GM03348 (cell line): ENCODE measurements at regions not wholly inside any gene's neighbourhood (a gene's known extent, or its start where the extent isn't known, plus 50 kb on each side); places are given as distances from the start of the nearest gene placed in this dataset.
"Not testable (repeated sequence)": the region's sequence is repeated elsewhere in the genome, so short reads cannot be mapped to it uniquely, and the experiment has no call there.

Experiments
- DNase-seq: peaks from one replicate; pipeline ENCODE4 v3.0.0; 2012; ENCODE audit warnings: low spot score

DNA sequence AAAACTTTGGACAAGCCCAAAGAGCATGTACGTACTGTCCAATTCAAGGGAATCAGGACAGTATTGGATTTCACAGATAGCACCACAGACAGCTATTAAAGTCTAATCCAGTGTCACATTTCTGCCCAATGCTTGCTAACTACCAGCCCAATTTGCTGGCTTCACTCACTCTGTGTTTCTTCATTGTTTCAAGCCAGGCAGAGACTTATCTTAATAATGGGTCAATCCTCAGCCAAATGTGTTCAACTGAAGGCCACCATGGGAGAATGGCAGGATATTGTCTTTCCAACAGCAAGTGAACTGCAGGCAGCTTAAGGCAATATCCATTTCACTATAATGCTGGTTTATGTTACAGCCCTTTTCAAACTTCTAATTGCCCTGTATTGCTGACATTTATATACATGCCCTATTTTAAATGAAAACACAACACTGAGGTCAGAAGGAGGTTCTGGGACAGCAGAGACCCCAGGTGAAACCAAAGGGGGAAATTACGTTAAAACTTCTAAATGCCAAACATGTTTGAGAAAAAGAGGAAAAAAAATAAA, 142.1 kb upstream of the RSPO3 start:
- DNase-seq = no peak

DNA sequence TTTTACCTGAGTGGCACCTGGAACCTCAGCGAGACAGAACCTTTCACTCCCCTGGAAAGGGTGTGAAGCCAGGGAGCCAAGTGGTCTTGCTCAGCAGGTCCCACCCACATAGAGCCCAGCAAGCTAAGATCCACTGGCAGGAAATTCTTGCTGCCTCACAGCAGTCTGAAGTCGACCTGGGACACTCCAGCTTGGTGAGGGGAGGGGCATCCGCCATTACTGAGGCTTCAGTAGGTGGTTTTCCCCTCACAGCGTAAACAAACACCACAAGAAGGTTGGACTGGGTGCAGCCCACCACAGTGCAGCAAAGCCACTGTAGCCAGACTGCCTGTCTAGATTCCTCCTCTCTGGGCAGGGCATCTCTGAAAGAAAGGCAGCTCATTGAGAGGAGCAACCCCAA, 134.7 kb upstream of the RSPO3 start:
- DNase-seq = no peak

DNA sequence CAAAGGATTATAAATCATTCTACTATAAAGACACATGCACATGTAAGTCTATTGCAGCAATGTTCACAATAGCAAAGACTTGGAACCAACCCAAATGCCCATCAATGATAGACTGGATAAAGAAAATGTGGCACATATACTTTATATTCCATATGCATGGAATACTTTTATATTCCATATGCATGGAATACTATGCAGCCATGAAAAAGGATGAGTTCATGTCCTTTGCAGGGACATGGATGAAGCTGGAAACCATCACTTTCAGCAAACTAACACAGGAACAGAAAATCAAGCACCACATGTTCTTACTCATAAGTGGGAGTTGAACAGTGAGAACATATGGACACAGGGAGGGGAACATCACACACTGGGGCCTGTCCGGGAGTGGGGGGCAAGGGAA, 130.3 kb upstream of the RSPO3 start:
- DNase-seq = not testable (repeated sequence)

DNA sequence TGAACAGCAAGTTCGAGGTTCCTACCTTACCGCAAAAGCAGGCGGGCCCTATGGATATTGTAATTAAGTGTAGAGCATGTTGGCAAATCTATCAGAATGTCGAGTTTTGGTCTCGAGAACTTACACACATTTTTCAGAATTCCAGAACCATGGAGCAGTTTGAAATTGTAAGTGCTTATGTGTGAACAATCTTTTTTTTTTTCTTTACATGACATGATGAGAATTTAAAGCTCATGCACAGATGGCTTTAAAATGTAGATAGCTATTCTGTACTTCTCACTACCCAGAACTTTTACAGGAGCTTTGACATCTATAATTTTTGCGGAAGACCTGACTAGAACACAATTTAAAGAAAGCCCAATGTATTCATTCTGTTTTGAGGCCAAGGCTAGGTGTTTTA, 117.8 kb upstream of the RSPO3 start:
- DNase-seq = no peak

DNA sequence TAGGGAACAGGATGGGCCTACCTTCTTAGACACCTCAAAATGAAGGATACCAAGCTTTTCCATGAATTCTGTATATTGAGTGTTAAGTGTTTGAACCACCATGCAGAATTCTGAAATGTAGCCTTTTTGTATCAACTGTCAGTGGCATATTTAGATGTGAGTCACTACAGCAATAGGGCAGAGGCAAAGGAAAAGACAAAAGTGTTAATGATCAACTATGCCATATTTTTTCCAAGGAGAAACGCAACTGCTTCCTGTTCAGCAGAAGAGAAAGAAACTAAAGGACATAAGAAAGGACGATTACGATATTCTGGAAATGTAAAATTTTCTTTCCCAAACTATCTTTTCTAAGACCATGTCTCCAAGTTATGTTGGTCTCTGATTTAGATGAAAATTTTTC, 104.6 kb upstream of the RSPO3 start:
- no peak for DNase-seq

DNA sequence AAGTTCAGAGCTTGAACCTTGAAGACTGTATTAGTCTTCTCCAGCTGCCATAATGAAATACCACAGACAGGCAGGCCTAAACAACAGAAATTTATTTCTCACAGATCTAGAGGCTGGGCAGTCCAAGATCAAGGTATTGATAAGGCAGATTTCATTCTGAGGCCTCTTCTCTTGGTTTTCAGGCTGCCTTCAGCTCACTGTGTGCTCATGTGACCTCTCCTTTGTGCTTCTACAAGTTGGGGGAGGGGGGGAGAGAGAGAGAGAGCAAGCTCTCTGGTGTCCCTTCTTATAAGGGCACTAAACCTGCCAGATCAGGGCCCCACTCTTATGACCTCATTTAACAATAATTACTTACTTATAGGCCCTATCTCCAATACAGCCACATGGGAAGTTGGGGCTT, 102.6 kb upstream of the RSPO3 start:
- DNase-seq = no peak

DNA sequence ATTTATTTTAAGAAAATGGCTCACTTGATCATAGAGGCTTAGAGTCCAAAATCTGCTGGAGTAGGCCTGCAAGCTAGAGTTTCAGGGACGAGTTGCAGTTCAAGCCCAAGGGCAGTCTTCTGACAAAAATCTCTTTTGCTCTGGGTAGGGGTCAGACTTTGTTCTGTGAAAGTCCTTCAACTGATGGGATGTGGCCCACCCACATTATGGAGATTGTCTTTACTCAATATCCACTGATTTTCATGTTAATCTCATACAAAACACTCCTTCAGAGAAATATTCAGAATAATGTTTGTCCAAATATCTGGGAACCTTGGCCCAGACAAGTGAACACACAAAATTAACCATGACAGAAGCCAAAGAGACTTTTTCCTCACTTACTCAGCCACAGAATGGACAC, 98.6 kb upstream of the RSPO3 start:
- no peak for DNase-seq

DNA sequence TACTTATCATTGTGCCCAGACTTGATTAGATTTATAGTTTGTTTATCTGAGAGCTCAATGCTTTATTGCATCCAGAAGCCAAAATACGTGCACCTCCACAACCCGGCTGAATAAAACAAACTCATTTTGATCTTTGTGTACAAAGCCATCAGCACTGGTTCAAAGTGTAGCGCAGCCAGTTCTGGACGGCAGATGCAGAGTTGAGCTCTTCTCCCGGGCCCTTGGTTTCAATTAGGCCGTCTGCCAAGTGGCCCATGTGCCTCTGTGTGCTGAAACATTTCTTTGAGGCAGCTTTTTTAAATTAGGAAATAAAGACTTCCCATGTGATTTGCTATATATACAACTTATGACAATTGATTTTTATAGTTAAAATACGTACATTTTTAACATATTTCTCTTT, 96.2 kb upstream of the RSPO3 start:
- peak; percentile 51 for DNase-seq

DNA sequence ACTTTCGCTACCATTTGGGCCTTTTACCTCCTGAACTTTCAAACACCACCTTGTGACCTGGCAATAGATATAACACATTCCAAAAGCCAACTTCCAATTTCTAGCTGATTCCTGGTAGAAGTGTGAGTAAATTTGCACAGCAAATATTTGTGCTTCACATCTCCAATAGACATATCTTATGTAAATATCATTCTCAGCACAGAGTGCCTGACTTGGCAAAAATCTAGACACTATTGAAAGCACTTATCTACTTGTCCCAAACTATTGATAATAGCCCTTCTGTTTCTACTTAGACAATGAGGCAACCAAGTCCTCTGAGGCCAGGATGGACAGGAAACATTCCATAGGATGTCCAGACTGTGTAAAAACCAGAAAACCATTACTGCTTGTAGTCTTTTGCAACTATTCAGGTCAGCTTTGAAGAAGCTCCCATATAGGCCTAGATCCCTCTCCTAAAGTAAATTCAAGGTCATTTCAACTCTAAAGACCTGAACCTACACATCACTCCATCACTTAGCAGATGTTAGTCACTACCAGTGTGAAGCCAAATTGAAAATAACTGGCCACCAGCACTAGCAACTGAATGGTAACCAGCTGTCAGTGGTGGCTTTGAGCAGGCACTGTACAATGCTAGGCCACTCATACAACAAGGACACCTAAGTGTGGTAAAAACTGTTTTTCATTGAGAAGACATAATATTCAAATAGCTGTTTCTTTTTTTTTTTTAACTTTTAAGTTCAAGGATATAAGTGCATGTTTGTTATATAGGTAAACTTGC, 95.3 kb upstream of the RSPO3 start:
- DNase-seq = no peak

DNA sequence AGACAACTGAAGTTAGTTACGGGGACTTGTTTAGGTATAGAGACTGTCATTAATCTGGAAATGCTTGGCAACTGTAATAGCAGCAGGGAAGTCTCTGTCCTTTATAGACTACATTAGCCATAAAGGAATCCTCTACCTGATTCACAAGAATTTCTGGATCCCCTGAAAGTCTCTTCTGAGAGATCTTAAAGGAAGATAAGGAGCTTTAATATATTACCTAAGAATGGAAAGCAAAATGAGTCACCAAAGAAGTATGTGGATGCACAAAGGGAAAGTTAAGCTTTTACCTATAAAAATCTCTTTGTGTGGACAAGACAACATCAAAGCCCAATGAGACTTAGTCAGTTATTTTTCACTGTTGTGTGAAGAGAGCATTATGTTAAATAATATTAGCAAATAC, 92.2 kb upstream of the RSPO3 start:
- no peak for DNase-seq

DNA sequence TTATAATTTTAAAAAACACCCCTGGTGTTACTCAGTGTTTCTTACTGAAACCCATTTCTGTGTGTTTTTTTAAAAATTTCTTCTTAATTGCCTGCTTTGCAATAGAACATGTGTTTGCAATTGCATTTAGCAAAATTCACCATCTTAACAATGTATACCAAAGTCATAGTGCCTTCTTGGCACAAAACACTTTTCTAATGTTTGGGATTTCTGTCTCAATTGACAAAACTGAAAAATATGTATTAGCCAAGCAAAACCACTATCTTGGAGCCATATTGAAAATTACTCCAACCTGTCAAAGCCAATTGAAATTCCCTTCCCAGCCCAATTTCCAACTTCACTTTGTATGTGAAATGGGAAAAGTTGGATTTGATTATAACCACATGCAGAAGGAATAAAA, 88.4 kb upstream of the RSPO3 start:
- no peak for DNase-seq

DNA sequence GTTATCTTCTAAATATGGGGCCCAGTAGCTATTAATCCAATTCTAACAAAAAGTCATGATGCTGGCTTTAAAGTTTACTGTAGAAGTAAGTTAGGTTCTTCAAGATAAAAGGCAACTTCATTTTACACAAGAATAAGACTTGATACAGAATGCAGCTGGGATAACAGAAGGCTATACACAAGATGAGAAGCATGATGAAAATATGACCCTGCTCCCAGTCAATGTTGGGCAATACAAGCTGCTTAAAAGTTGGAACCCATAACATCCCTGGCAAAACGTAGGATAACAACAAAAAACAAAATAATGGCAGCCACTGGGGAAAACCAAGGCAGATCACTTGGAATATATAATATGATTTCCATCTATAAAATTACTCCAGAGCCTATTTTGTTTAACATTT, 87.6 kb upstream of the RSPO3 start:
- DNase-seq = no peak

DNA sequence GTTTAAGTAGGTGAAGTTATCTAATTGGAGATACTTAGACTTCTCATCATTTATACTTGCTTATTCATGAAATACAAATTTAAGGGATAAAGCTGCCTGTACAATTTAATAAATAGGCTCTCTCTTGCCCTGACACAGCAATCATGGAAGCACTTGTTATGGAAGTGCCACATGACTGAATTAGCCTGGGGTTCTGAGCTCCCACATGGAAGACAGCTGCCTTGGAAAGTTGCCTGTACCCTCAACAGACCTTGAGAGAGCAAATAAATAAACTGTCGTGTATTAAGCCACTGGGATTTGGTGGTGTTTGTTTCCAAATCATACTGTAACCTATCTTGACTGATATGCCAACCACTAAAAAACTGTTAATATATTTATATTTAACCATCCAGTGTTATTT, 87.0 kb upstream of the RSPO3 start:
- DNase-seq = no peak

DNA sequence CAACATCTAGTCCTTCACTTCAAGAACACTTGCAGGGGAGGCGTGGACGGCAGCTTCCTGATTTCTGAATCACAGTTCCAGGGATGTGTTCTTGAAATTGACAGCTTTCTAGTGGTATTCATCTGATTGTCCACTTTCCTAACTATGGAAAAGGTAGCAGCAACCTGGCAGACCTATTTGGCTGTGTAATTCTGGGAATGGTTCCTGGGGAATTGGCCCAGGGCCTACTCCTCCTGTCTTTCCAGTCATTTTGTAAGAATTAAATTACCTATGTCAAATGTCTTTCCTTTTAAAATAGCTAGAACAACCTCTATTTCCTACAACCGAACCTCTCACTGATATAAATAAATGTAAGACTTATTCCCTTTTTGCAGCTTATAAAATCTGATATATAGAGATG, 85.5 kb upstream of the RSPO3 start:
- no peak for DNase-seq

DNA sequence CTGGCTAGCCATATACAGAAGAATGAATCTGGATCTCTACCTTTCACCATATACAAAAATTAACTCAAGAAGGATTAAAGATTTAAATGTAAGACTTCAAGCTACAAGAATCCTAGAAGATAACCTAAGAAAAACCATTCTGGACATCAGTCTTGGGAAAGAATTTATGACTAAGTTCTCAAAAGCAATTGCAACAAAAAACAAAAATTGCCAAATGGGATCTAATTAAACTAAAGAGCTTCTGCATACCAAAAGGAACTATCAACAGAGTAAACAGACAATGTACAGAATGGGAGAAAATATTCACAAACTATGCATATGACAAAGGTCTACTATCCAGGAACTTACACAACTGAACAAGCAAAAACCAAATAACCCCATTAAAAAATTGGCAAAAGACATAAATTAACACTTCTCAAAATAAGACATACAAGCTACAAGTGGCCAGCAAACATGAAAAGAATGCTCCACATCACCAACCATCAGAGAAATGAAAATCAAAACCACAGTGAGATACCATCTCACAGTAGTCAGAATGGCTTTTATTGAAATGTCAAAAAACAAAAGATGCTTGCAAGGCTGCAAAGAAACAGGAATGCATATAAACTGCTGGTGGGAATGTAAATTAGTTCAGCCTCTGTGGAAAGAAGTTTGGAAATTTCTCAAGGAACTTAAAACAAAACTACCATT, 66.8 kb upstream of the RSPO3 start:
- peak; percentile 20 for DNase-seq

DNA sequence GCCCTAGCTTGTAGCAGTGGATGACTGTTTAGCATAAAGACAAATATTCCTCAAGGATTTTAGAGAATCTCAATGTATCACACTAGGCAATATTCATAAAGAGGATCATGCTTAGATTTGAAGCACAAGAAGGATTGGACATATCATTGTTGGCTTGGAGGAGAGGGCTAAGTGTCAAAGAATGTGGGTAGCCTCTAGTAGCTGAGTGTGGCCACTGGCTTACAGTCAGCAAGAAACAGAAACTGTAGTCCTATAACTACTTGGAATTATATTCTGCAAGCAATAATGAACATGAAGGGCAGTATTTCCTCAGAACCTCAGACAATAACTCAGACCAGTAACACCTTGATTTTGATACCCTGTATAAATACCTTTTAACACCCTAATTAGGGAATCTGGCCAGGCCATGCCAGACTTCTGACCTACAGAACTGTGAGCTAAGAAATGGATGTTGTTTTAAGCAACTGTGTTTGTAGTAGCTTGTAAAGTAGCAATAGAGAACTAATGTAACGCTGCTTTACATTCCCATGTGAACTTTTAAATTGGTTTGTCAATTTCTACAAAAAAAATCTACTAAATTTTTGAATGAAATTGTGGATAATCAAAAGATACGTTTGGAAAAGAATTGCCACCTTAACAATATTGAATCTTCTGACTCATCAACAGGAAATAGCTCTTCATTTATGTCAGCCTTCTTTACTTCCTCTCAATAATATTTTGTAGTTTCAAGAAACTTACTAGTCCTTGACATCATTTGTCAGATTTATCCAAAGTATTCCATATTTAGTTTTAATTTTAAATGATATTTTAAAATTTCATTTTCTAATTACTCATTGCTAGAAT, 65.2 kb upstream of the RSPO3 start:
- DNase-seq = peak; percentile 13

DNA sequence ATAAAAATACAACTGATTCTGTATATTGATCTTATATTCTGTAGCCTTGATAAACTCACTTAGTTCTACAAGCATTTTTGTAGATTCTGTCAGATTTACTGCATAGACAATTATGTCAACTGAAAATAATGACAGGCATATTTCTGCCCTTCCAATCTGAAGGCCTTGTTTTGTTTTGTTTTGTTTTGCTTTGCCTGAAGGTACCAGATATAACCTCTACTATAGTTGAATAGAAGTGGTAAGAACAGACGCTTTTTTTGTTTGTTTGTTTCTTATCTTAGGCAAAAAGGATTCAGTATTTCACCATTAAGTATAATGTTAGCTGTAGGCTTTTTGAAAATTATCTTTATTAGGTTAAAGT, 64.6 kb upstream of the RSPO3 start:
- no peak for DNase-seq

DNA sequence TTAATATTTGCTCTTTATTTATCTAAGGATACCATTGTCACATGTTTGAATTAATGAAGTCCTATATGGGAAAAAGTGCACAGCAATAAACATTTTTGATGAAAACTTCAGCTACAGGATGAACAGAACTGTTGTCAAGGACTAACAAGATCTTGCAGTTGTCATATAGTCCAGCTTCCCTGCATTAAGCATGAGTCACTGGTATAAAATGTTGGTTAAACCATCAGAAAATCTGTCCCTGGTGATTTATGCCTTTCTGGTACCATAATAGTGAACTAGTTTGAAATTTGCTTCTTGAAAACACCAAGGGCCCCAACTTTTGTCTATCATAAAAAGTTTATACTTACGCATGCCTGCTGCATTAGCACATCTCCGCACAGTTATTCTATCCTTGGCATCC, 60.4 kb upstream of the RSPO3 start:
- DNase-seq = no peak

DNA sequence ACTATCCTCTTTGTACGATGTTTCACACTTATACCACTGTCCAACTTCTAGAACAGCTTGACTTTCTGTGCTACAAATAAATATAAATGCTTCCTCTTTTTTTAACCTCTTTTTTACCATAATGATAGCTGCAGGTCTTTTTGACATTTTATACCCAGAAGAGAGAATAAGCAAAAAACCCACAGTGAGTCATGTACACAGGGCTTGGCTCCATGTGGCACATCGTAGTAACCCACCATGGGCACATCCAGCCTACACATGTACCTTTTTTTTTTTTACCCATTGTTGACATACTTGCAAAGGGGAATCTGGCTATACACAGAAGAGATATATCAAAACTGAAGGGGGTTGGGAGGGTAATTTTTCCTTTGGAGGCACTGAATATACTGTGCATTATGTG, 59.5 kb upstream of the RSPO3 start:
- DNase-seq = no peak
